Ectodermal cell (in vitro differentiated cells): ENCODE measurements at regions not wholly inside any gene's neighbourhood (a gene's known extent, or its start where the extent isn't known, plus 50 kb on each side); places are given as distances from the start of the nearest gene placed in this dataset.

Experiments
- H3K27ac ChIP-seq: 2 replicates; pipeline ENCODE4 v1.7.0; 2013; ENCODE audit warnings: mild to moderate bottlenecking, low read depth, low read length; ENCODE audit not compliant: insufficient read depth, poor library complexity, severe bottlenecking
- H3K27me3 ChIP-seq: 2 replicates; pipeline ENCODE4 v1.7.0; 2013; ENCODE audit warnings: mild to moderate bottlenecking, low read length; ENCODE audit not compliant: insufficient read depth, control insufficient read depth, poor library complexity, severe bottlenecking
- H3K36me3 ChIP-seq: one replicate; pipeline ENCODE4 v1.7.0; 2013; ENCODE audit warnings: low read length; ENCODE audit not compliant: control insufficient read depth, insufficient read depth
- H3K4me1 ChIP-seq: one replicate; pipeline ENCODE4 v1.7.0; 2013; ENCODE audit warnings: low read length; ENCODE audit not compliant: control insufficient read depth, insufficient read depth
- H3K4me3 ChIP-seq: 2 replicates; pipeline ENCODE4 v1.7.0; 2013; ENCODE audit warnings: low read depth, low read length, control low read depth; ENCODE audit not compliant: insufficient read depth
- H3K9me3 ChIP-seq: 2 replicates; pipeline ENCODE4 v1.7.0; 2013; ENCODE audit warnings: mild to moderate bottlenecking, low read length, moderate library complexity; ENCODE audit not compliant: control insufficient read depth
- WGBS, 2 experiments: methylation state at CpG; one replicate each; pipeline ENCODE4 v1.1.7; 2013; ENCODE audit warnings: missing lambda C conversion rate in 2 of 2; 5-methylcytosine and 5-hydroxymethylcytosine counted together

DNA sequence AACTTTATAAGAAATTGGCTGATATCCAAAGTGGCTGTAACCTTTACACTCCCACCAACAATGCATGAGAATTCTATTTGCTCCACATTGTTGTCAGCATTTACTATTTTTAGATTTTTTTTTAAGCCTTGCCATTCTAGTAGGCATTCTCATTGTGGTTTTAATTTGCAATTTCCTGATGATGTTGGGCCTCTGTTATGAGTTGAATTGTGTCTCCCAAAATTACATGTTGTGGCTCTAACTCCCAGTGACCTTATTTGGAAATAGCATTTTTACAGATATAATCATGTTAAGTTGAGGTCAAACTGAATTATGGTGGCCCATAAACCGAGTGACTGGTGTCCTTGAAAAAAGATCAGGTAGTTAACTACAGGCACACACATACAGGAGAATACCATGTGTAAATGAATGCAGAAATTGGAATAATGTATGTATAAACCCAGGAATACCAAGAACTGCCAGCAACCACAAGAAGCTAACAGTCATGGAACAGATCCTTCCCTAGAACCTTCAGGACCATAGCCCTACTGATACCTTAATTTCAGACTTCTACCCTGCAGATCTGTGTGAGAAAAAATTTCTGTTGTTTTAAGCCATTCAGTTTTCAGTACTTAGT lies 348.8 kb upstream of the DAB1 start:
- 100% methylated on average over 1 of the region's 1 CpG for WGBS, 2 experiments
- no peak overlapping the region for H3K4me3 ChIP-seq
- H3K4me1 ChIP-seq = no peaks in the 10 kb centered on the region

DNA sequence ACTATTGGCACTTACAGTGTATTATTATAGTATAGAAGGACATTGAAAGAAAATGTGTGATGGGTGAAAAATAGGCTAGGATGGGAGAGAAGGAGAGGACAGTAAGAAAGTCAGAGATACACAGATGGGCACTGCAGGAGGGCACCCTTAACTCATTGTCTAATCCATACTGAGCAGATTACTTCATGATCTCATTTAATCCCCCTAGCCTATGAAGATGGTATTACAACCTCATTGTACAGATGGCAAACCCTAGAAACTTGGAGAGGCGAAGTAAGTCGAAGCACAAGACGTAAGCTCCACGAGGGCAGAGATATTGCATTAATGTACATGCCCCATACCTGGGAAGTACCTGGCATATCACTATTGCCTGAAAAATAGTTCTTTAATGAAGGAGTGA lies 346.9 kb upstream of the DAB1 start:
- WGBS, 2 experiments = 90 to 93% methylated on average over 4 of the region's 4 CpGs
- H3K4me3 ChIP-seq = no peak overlapping the region

More for the DNA sequence above, 348.8 kb upstream of the DAB1 start:
- no peaks in the 10 kb centered on the region for H3K27me3 ChIP-seq
- no peak overlapping the region for H3K27ac ChIP-seq
- no peaks in the 10 kb centered on the region for H3K36me3 ChIP-seq
- H3K9me3 ChIP-seq = no peaks in the 10 kb centered on the region

DNA sequence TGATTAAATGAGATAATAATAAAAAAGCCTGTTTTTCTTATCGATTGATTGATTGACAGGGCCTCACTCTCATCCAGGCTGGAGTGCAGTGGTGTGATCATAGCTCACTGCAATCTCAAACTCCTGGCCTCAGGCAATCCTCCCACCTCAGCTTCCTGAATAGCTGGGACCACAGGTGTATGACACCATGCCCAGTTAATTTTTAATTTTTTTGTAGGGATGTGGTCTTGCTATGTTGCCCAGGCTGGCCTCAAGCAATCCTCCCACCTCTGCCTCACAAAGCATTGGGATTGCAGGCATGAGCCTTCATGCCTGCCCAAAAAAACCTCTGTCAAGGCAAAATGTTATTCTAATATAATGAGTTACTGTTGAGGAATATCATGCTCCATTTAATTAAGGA lies 346.4 kb upstream of the DAB1 start:
- H3K27ac ChIP-seq = no peak overlapping the region
- H3K4me1 ChIP-seq = no peaks in the 10 kb centered on the region
- H3K36me3 ChIP-seq = no peaks in the 10 kb centered on the region
- H3K27me3 ChIP-seq = no peaks in the 10 kb centered on the region
- H3K4me3 ChIP-seq = no peak overlapping the region
- no peaks in the 10 kb centered on the region for H3K9me3 ChIP-seq
- 98 to 100% methylated on average over 1 of the region's 1 CpG for WGBS, 2 experiments

More for the DNA sequence above, 346.9 kb upstream of the DAB1 start:
- no peak overlapping the region for H3K27ac ChIP-seq
- H3K27me3 ChIP-seq = no peaks in the 10 kb centered on the region
- H3K9me3 ChIP-seq = no peaks in the 10 kb centered on the region
- no peaks in the 10 kb centered on the region for H3K36me3 ChIP-seq
- no peaks in the 10 kb centered on the region for H3K4me1 ChIP-seq

DNA sequence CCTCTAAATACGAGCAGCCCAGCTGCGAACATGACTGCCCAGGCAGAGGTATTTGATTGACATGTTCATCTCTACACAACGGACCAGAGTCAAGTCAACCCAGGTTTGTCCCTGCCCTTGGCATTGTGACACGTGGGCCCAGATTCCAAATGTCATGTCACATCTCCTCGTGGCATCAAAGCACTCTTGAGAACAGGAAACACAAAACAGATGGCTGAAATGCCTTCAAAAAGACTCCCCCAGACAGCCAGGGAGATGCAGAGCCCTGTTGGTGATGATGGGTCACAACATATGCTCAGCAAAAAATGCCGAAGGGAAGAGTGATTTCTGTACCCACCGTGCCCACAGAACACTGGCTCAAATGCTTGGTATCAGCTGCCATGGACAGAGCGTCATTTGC lies 337.8 kb upstream of the DAB1 start:
- no peaks in the 10 kb centered on the region for H3K36me3 ChIP-seq
- H3K4me3 ChIP-seq = no peak overlapping the region
- no peaks in the 10 kb centered on the region for H3K9me3 ChIP-seq
- H3K4me1 ChIP-seq = no peaks in the 10 kb centered on the region
- no peak overlapping the region for H3K27ac ChIP-seq
- H3K27me3 ChIP-seq = no peaks in the 10 kb centered on the region
- WGBS, 2 experiments = 85 to 86% methylated on average over 8 of the region's 8 CpGs

DNA sequence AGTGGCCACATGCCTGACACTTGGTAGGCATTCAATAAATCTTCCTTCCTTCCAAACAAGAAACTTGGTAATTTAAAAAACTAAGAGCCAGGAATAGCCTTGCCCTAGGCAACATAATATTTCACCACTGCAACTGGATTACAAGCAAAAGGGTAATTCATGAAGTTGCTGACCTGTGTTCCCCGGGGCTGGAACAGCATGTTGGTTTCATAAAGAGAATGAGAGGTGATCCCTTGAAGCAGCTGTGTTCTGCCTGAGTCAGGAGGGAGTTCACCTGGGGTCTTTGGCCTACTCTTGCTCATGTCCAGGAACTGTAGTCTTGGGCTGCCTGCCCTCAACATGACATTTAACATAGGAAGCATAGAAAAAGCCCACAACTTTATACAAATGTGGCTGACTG lies 329.0 kb upstream of the DAB1 start:
- no peaks in the 10 kb centered on the region for H3K9me3 ChIP-seq
- H3K27me3 ChIP-seq = no peaks in the 10 kb centered on the region
- H3K4me1 ChIP-seq = no peaks in the 10 kb centered on the region
- no peak overlapping the region for H3K27ac ChIP-seq
- WGBS, 2 experiments = 87 to 97% methylated on average over 1 of the region's 1 CpG
- no peaks in the 10 kb centered on the region for H3K36me3 ChIP-seq
- no peak overlapping the region for H3K4me3 ChIP-seq

DNA sequence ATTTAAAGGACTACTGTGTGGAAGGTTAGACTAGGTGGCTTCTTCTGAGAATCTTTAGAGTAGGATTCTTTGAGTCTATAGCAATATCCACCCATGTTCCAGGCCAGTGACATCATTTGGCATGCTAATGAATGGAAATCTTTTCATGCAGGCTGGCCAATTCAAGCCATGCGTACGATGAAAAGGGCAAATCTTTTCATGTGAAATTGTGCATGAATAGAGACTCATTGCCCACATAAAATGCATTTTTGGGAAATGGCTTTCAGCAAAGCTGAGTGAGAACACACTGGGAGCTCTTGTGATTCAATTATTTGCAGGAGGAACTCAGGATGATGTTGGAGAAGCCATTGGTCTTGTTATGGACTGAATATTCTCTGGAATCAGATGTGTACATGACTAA lies 324.9 kb upstream of the DAB1 start:
- Histone ChIP-seq H3K4me3 (no peak overlapping the region), H3K4me1 (no peaks in the 10 kb centered on the region), H3K36me3 (no peaks in the 10 kb centered on the region), H3K27ac (no peak overlapping the region), H3K27me3 (no peaks in the 10 kb centered on the region), H3K9me3 (no peaks in the 10 kb centered on the region)
- WGBS, 2 experiments = 92 to 93% methylated on average over 2 of the region's 2 CpGs

DNA sequence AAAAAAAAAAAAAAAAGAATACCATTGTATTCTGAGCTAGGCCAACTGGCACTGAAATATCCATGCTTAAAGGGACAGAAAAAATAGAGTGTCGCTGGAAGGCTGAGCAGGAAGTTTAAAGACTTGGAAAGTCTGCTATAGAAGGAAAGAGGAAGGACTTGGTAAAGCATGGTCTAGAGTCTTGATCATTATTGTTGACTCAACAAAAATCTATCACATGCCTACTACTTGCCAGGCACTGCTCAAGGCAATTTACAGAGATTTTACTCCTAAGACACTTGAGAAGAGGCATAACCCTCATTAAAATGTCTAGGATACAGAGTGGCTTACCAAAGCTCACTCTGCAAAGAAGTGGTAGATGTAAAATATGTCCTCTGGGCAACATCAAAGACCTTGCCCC lies 324.0 kb upstream of the DAB1 start:
- Histone ChIP-seq H3K4me3 (no peak overlapping the region), H3K27ac (no peak overlapping the region), H3K27me3 (no peaks in the 10 kb centered on the region), H3K4me1 (no peaks in the 10 kb centered on the region), H3K36me3 (no peaks in the 10 kb centered on the region), H3K9me3 (no peaks in the 10 kb centered on the region)
- WGBS, 2 experiments = 97 to 100% methylated on average over 1 of the region's 1 CpG

DNA sequence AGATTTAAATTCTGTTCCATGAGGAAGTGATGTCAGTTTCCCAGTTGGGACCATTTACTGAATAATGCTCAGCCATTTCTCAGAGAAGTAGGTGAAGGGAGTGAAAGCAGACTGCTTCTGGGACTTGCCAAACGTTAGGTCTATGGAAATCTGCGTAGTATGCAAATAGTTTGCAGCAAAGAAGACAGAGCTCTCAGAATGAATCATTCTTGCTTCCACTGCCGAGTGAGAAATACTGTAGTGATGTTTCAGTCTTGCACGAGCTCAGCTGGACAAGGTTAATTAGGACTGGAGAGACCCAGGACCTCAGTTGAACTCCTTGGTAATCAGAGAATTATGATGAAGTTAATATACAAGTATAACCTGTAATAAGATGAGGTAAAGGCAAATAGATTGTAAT lies 317.7 kb upstream of the DAB1 start:
- Histone ChIP-seq H3K27ac (no peak overlapping the region), H3K36me3 (no peaks in the 10 kb centered on the region), H3K4me1 (no peaks in the 10 kb centered on the region), H3K9me3 (no peaks in the 10 kb centered on the region), H3K4me3 (no peak overlapping the region), H3K27me3 (no peaks in the 10 kb centered on the region)
- 92 to 94% methylated on average over 4 of the region's 4 CpGs for WGBS, 2 experiments

DNA sequence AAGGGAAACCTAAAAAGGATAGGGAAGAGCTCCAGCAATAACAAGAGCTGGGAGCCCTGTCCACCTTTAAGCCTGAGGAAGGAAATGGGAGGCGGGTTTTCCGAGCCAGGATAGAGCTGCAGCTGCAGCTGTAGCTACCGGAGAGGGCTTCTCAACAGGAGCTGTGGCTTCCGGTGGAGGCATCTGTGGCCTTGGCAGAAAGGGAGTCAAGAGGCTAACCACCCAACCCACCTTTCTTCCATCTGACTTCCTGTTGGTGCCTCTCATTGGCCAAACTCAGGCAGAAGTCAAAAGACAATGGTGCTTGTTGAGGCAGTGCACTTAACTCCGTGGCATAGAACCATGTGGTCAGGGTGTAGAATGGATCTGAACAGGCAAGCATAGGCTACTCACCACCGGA lies 313.1 kb upstream of the DAB1 start:
- Histone ChIP-seq H3K4me3 (no peak overlapping the region), H3K9me3 (no peaks in the 10 kb centered on the region), H3K27ac (no peak overlapping the region), H3K27me3 (no peaks in the 10 kb centered on the region), H3K36me3 (no peaks in the 10 kb centered on the region), H3K4me1 (no peaks in the 10 kb centered on the region)
- 91 to 93% methylated on average over 6 of the region's 6 CpGs for WGBS, 2 experiments

DNA sequence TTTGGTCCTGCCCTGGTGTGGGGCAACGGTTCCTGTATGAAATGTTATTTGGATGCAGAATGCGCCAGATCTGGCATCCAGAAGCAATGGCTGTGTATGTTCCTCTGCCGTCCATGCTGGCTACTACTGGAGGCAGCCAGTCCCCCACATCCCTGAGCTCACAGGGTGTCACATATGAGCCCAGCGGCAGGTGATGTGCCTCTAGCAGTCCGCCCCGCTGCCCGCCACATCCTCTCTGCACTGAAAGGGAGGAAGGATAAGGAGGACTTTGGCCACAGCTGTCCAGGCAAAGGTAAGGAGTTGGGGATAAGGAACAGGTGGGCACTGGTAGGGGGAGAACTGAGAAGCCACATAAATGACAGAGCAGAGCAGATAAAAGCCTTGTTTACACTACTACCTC lies 305.3 kb upstream of the DAB1 start:
- Histone ChIP-seq H3K27me3 (no peaks in the 10 kb centered on the region), H3K4me1 (peaks cover 5% of the 10 kb centered on the region), H3K9me3 (no peaks in the 10 kb centered on the region), H3K36me3 (no peaks in the 10 kb centered on the region), H3K27ac (no peak overlapping the region), H3K4me3 (no peak overlapping the region)
- 95 to 97% methylated on average over 7 of the region's 7 CpGs for WGBS, 2 experiments

DNA sequence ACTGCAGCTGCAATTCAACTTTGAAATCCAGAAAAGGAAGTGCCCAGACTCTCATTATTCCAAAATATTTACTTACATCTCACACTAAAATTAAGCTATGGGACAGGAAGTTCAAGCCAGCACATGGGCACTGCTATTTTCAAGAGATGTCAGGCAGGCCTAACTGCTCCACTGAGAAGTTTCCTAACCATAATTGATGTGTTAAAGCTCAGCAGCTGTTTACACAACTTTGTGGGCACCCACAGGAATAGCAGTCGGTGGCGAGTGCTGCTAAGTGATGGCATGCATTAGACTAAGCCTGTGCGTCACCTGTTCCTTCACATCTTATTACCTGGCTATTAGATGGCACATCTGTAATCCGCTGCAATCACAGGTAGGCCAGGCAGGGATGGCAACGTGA lies 303.3 kb upstream of the DAB1 start:
- H3K27ac ChIP-seq = no peak overlapping the region
- no peaks in the 10 kb centered on the region for H3K9me3 ChIP-seq
- no peaks in the 10 kb centered on the region for H3K27me3 ChIP-seq
- no peaks in the 10 kb centered on the region for H3K36me3 ChIP-seq
- H3K4me1 ChIP-seq = peaks cover 9% of the 10 kb centered on the region
- H3K4me3 ChIP-seq = no peak overlapping the region
- 95 to 96% methylated on average over 5 of the region's 5 CpGs for WGBS, 2 experiments
